CD4-positive, alpha-beta T cell treated with Interleukin-21 for 1 hour (primary cell): ENCODE measurements at regions not wholly inside any gene's neighbourhood (a gene's known extent, or its start where the extent isn't known, plus 50 kb on each side); places are given as distances from the start of the nearest gene placed in this dataset.
"Not testable (repeated sequence)": the region's sequence is repeated elsewhere in the genome, so short reads cannot be mapped to it uniquely, and the experiment has no call there.

Experiments
- DNase-seq: peaks from one replicate; pipeline ENCODE4 v3.0.0-alpha.2; 2020

- no peak for DNase-seq
These were observed 260.3 kb downstream of the AHR start for GRCh38 chr7:17558558-17559332.

DNA sequence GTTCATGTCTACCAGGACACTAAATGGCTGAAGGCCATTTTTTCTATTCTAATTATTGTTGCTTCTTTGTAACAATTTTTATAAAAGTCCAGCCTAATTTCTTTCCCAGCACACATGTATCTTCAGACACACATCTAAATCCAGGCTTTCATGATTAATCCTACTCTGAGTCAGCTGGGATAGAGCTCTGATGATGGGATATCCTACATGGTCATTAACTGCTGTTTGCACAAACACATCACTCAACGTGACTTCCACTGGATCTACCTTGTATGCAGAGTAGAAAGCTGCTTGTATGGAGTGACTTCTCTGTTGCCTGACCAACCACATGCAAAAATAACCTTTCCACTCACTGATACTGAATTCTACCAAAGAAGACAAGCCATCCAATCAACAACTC, 260.9 kb downstream of the AHR start:
- DNase-seq, result no peak

GRCh38 chr7:17560516-17560915, 262.1 kb downstream of the AHR start:
- DNase-seq, result no peak

- DNase-seq, result no peak
These were observed 262.5 kb downstream of the AHR start for GRCh38 chr7:17560966-17561365.

GRCh38 chr7:17564678-17565212, 266.3 kb downstream of the AHR start:
- DNase-seq, result no peak

DNA sequence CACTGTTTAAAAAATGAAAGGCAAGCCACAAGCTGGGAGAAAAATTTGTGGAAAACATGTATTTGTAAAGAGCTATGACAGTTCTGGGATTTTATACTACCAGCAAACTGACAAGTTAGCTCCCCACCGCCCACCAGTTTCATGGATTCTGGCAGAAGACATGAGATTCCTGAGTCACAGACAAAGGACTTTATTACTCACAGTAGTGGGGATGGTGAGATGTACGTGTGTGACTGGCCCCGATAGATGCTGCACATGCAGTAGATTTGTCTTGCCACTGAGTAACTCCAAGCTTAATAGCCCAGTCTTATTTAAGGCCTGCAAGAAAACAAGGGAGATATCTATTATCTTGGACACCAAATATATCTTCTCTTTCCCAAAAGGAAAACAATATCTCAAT, 281.7 kb downstream of the AHR start:
- no peak for DNase-seq

- DNase-seq, result no peak
These were observed 282.4 kb downstream of the AHR start for GRCh38 chr7:17580856-17581255.

DNA sequence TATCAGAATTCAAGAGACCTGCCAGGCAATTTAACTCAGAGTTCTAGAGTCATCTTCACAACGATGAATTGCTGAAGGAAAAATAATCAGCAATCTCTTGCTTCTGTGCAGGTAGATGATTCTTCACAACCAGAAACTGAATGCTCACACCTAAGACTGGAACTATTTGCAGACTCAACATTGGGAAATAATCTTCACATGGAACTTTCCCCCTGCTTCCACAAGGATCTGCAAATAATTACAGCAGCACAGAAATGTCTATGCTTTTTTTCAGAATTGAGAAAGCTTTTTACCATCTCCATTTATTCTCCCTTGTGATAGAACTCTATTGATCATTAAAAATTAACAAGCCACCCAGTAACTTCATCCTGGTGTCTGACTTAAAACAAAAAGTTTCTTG, 282.8 kb downstream of the AHR start:
- no peak for DNase-seq

DNA sequence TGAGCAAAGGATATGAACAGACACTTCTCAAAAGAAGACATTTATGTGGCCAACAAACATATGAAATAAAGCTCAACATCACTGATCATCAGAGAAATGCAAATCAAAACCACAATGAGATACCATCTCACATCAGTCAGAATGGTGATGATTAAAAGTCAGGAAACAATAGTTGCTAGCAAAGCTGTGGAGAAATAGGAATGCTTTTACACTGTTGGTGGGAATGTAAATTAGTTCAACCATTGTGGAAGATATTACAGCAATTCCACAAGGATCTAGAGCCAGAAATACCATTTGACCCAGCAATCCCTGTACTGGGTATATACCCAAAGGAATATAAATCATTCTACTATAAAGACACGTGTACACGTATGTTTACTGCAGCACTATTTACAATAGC, 284.2 kb downstream of the AHR start:
- not testable (repeated sequence) for DNase-seq

- no peak for DNase-seq
These were observed 285.3 kb downstream of the AHR start for GRCh38 chr7:17583786-17584185.

DNA sequence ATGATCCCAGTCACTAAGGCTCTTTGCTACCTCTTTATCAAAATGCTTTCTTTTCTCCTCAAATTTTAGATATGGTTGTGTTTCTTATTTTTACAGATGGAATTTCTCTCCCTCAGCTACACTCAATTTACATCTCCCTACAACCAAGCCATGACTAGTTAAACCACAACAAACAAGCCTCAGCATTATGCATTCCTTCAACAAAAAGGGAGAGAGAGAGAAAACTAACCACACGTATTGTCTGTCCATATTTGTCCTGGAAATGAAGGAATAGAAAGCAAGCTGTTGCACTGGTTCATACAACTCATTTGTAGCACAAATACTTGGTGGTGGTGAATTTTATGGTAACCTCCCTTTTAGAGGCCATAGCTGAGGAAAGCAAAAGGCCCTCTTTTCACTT, 286.4 kb downstream of the AHR start:
- no peak for DNase-seq

DNA sequence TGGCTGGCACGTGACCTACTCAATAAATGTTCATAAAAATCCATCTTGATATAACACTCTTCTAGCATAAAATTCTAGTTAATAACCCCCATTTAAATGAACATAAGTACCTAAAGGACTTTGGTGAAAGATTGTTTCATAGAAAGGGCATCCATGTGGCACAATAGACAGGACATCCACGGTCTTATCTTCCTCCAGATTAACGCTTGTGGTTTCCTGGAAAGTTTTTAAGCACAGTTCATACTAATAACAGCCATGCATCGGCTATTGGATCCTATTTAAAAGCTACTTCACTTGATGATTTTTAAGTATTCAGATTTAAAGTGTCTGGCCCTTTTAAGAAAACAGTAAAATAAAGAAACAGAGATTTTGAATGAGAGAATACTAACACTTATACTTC, 288.3 kb downstream of the AHR start:
- no peak for DNase-seq

DNA sequence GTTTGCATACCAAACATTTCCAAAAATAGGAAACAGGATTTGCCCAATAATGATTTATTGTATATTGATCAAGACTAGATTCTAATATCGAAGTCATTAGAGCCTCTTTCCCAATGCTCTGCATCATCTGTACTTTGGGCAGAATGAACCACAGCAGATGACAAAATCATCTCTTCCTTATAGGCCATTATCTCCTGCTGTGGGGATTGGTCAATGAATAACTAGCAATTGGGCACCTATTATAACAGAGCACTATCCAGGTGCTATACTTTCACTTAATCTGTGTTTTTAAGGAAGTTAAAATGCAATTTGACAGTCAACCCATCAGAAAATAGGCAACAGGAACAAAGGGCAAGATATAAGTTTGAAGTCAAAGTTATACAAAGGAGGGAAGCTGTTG, 290.3 kb downstream of the AHR start:
- DNase-seq, result no peak

GRCh38 chr7:17589671-17590070, 291.2 kb downstream of the AHR start:
- no peak for DNase-seq

- DNase-seq, result no peak
These were observed 291.8 kb downstream of the AHR start for GRCh38 chr7:17590221-17590620.

- DNase-seq, result no peak
These were observed 295.5 kb downstream of the AHR start for GRCh38 chr7:17593819-17594419.

GRCh38 chr7:17595546-17595945, 297.1 kb downstream of the AHR start:
- DNase-seq, result no peak

DNA sequence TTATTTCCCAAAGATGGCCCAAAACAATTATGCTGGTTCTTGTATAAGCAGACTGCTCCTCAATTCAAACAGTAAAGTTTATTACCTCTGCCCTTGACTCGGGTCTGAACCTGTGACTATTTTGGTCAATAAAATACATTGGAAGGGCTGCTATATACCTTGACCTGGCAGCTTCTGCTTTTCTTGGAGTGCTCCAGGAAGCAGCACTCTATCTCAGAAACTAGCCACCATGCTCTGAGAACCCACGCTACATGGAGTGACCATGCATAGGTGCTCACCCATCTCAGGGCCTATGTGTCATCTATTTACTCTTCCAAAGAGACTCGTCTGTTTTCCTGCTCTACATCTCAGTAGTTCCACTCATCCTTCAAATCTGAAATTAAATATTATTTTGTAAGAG, 299.9 kb downstream of the AHR start:
- no peak for DNase-seq

DNA sequence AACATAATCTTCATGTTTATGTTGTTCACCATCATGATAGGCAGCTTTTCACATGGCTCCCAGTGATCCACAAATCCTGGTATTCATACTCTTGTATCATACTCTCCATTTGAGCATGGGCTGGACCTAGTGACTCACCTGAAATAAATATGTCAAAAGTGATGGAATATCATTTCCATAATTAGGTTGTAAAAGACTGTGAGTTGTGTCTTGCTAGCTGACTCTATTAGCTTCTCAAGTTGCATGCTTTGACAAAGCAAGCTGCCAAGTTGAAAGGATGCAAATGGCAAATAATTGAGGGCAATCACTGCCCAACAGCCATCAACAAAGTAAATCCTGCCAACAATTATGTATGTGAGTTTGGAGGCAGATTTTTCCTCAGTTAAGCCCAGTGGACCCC, 300.4 kb downstream of the AHR start:
- DNase-seq, result no peak

GRCh38 chr7:17599733-17600339, 301.4 kb downstream of the AHR start:
- no peak for DNase-seq

DNA sequence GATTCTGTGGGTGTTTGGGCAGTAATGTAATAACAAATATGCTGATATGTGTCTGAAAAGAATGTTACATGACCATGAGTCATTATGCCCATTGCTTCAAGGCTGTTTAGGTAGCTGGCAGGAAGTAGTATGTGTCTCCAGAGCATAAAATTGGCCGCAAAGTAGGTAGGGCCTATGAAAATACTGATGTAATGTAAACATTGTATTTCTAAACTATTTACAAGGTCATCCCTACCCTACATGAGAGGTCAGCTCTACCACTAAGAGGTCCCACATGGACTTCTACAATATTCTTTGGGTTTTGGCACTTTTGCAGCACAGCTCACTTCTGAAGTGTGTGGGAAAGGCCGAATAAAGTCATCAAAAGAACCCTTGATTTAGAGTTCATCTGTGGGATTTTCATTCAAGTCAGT, 301.9 kb downstream of the AHR start:
- DNase-seq, result no peak

DNA sequence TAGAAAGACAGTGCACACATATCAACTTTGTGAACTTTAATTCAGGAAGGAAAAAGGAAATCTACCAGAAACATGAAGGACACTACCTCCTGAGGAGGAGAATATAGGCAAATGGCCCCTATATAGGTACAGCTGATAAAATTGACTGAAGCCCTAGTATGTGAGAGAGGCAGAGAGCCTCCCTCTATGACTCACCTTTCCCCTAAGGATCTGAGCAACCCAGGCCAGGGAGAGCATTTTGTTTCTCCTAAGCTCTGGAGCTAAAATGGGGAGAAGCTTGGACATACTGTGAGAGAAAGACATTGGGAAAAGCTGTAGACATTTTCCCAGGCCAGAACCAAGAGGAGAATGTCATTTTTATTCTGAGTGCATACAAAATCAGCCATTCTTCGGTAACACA, 303.5 kb downstream of the AHR start:
- DNase-seq, result no peak

DNA sequence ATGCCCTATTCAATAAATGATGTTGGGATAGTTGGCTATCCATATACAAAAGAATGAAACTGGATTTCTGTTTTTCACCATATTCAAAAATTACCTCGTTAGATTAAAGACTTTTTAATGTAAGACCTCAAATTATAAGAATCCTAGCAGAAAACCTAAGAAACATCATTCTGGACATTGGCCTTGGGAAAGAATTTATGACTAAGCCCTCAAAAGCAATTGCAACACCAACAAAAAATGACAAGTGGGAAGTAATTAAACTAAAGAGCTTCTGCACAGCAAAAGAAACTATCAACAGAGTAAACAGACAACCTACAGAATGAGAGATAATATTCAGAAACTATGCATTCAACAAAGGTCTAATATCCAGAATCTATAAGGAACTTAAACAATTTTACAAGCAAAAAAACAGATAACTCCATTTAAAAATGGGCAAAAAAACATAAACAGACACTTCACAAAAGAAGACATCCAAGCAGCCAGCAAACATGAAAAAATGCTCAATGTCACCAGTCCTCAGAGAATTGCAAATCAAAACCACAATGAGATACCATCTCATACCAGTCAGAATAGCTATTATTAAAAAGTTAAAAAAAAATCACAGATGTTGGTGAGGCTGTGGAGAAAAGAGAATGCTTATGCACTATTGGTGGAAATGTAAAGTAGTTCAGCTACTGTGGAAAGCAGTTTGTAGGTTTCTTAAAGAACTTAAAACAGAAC, 309.8 kb downstream of the AHR start:
- DNase-seq, result no peak

GRCh38 chr7:17611611-17612010, 313.2 kb downstream of the AHR start:
- no peak for DNase-seq
